Gastrocnemius medialis (tissue), 4 donors: ENCODE measurements at regions not wholly inside any gene's neighbourhood (a gene's known extent, or its start where the extent isn't known, plus 50 kb on each side); places are given as distances from the start of the nearest gene placed in this dataset.

Experiments
- ATAC-seq, 2 donors: fragments of 150-250 bp; one replicate each; pipeline ENCODE4 v1.9.1; 2016
- DNase-seq, 2 donors: peaks; one replicate each; pipeline ENCODE4 v3.0.0-alpha.2; 2019
- H3K27ac ChIP-seq, 4 donors: fragments of 200-600 bp; sonication (generic); 1 replicate in 1 of 4; 2 replicates in 3 of 4; pipeline ENCODE4 v1.5.1; 2016 to 2018; ENCODE audit warnings: mild to moderate bottlenecking in 2 of 4, moderate library complexity in 1 of 4
- H3K27me3 ChIP-seq, 3 donors: fragments of 200-600 bp; sonication (generic) in 2 of 3; 1 replicate in 1 of 3; 2 replicates in 2 of 3; pipeline versions ENCODE4 v1.5.1 to v1.6.0; 2016 to 2019; ENCODE audit warnings: mild to moderate bottlenecking in 1 of 3, moderate library complexity in 1 of 3
- H3K36me3 ChIP-seq, 2 donors: fragments of 200-600 bp; sonication (generic) in 1 of 2; one replicate each; pipeline ENCODE4 v1.5.1; 2017 to 2018
- H3K4me1 ChIP-seq, 2 donors: fragments of 200-600 bp; sonication (generic) in 1 of 2; one replicate each; pipeline ENCODE4 v1.5.1; 2016 to 2017; ENCODE audit warnings: mild to moderate bottlenecking in 2 of 2
- H3K4me3 ChIP-seq, 4 donors: fragments of 200-600 bp; sonication (generic) in 3 of 4; 1 replicate in 1 of 4; 2 replicates in 3 of 4; pipeline ENCODE4 v1.5.1; 2016 to 2019; ENCODE audit warnings: mild to moderate bottlenecking in 2 of 4
- H3K9me3 ChIP-seq, 3 donors: fragments of 200-600 bp; sonication (generic) in 2 of 3; 1 replicate in 1 of 3; 2 replicates in 2 of 3; pipeline ENCODE4 v1.5.1; 2016 to 2019
- CTCF ChIP-seq, 5 experiments: fragments of 450-650 bp in 3 of 5; fragments of 200-600 bp in 2 of 5; sonication (generic) in 2 of 5; IDR thresholded peaks in 4 of 5; conservative IDR thresholded peaks in 1 of 5; 1 replicate in 4 of 5; 2 replicates in 1 of 5; pipeline ENCODE4 v1.5.1; 2016 to 2019; ENCODE audit warnings: antibody characterized with exemption in 5 of 5, mild to moderate bottlenecking in 3 of 5, moderate library complexity in 3 of 5
- POLR2A ChIP-seq, 2 donors: fragments of 450-650 bp; IDR thresholded peaks; one replicate each; pipeline ENCODE4 v1.6.1; 2017; ENCODE audit warnings: antibody characterized with exemption in 2 of 2, mild to moderate bottlenecking in 2 of 2, moderate library complexity in 2 of 2
- in situ Hi-C, 4 donors: fragments of 200-750 bp; cut with MboI; loops; one replicate each; pipeline versions ENCODE4 v1.15.0 to v1.8.0; 2017; ENCODE audit warnings: low sequenced_read_pairs in 4 of 4
- intact Hi-C: fragments of 100-400 bp; cut with DNase I; formaldehyde crosslinking; loops from one replicate; pipeline ENCODE4 v1.15.1; 2023; ENCODE audit warnings: low total_unique reads

DNA sequence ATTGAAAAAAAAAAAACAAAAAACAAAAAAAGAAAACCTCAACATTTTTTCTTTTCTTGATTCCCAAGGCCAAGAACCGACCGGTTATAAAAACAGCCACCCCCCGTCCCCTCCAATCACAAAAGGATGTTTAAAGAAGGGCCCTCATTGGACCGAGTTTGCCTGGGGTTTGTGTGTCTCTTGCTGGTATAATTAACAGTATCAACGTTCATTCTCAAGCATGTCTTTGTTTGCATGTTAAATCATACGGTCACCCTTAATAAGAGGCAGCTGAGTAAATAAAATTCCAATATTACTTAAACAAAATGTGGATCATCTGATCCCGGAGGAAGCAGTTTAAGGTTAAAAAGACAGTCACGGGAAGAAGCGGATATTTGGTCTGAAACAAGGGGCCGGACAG is 201.1 kb downstream of the PRDM2 start:
- in situ Hi-C loops (no loop called here), intact Hi-C loops (loop anchor here (5.0 kb wide), 1 partner anchor 34 kb away; no protein-coding TSS in a partner anchor)
- ATAC-seq (no peak), DNase-seq (no peak)
- Histone ChIP-seq H3K4me1 (no peaks in the 10 kb centered on the region), H3K27ac (no peak overlapping the region), H3K9me3 (no peaks in the 10 kb centered on the region), H3K36me3 (no peaks in the 10 kb centered on the region), H3K4me3 (no peak overlapping the region), H3K27me3 (no peaks in the 10 kb centered on the region)
- TF ChIP-seq CTCF (IDR thresholded peaks at IDR 0.05 in 4 of 5, conservative IDR thresholded peaks at IDR 0.05 in 1 of 5) (no peak), POLR2A (IDR thresholded peaks at IDR 0.05) (no peak)

DNA sequence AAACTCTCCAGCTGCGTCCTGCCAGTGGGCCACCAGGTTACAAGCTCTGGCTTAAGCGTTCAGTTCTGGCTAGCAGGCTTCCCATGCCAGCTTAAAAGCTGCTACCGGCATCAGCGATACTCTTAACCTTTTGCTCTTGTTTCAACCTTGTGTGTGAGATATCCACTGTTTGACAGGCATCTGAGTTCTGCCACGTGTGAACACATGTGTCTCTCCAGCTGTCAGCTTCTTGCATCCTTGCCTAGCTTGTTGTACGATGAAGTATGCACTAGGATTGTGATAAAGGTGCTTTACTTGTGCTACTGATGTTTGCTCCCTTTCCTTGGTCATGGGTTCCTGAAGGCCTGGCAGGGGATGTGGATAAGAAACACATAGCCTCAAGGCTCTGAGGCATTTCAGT is 201.6 kb downstream of the PRDM2 start:
- ATAC-seq (no peak), DNase-seq (no peak)
- H3K36me3 ChIP-seq = no peaks in the 10 kb centered on the region
- H3K4me3 ChIP-seq = no peak overlapping the region
- H3K9me3 ChIP-seq = no peaks in the 10 kb centered on the region
- no peak overlapping the region for H3K27ac ChIP-seq
- intact Hi-C loops (loop anchor here (5.0 kb wide), 1 partner anchor 34 kb away; no protein-coding TSS in a partner anchor), in situ Hi-C loops (no loop called here)
- H3K27me3 ChIP-seq = no peaks in the 10 kb centered on the region
- TF ChIP-seq CTCF (IDR thresholded peaks at IDR 0.05 in 4 of 5, conservative IDR thresholded peaks at IDR 0.05 in 1 of 5) (no peak), POLR2A (IDR thresholded peaks at IDR 0.05) (no peak)
- no peaks in the 10 kb centered on the region for H3K4me1 ChIP-seq

GRCh38 chr1:13908128-13908527 is 208.1 kb downstream of the PRDM2 start:
- in situ Hi-C loops = no loop called here
- intact Hi-C loops = no loop called here

DNA sequence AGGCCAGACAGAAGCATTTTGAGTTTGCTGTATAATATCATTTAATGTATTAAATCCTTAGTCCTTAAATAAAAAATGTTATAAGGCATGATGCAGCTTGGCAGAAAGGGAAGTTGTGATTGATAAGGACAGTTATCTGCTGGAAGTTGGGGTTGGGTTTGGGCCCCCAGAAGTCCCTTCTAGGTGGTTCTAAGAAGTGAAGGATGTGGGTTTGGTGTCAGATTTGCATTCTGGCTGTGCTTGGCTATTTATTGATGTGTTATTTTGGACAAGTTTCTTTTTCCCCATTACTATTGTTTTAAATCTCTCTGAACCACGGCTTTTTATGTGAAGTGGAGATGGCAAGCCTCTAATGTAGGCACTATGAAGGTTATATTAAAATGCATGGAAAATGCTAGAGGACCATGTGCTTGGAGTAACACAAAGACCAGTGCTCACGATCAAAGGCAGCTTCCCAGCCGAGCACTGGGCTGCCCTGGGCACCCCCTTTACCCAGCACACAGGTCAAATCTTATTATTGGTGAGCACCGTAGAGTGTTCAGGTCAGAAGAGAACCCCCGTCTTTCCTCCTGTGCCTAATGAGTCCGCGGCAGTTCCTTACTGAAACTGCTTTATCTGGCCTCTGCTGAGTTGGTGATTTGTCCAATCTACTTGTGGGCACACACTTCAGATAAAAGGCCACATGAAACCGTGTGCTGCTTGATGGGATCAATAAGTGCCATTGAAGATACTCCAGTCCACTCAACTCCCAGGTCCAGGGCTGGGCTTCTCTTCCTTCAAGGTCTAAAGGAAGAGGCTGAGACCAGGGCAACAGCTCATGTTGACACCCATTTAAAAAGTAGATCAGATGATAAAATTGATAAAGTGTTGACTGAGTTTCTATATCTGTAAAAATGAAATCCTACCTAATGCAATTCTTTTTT is 212.0 kb downstream of the PRDM2 start:
- Histone ChIP-seq H3K9me3 (no peaks in the 10 kb centered on the region), H3K27me3 (no peaks in the 10 kb centered on the region), H3K4me3 (no peak overlapping the region), H3K36me3 (no peaks in the 10 kb centered on the region), H3K4me1 (no peaks in the 10 kb centered on the region), H3K27ac (no peak overlapping the region)
- intact Hi-C loops (no loop called here), in situ Hi-C loops (no loop called here)
- DNase-seq (no peak), ATAC-seq (no peak)
- TF ChIP-seq CTCF (IDR thresholded peaks at IDR 0.05 in 4 of 5, conservative IDR thresholded peaks at IDR 0.05 in 1 of 5) = no peak
- TF ChIP-seq POLR2A (IDR thresholded peaks at IDR 0.05) = no peak

More at GRCh38 chr1:13908128-13908527, 208.1 kb downstream of the PRDM2 start:
- DNase-seq = no peak
- ATAC-seq = no peak
- no peak for TF ChIP-seq CTCF (IDR thresholded peaks at IDR 0.05 in 4 of 5, conservative IDR thresholded peaks at IDR 0.05 in 1 of 5)
- TF ChIP-seq POLR2A (IDR thresholded peaks at IDR 0.05) = no peak
- Histone ChIP-seq H3K27me3 (no peaks in the 10 kb centered on the region), H3K4me1 (no peaks in the 10 kb centered on the region), H3K36me3 (no peaks in the 10 kb centered on the region), H3K27ac (no peak overlapping the region), H3K4me3 (no peak overlapping the region), H3K9me3 (no peaks in the 10 kb centered on the region)
